Heart left ventricle (tissue), 13 donors: ENCODE measurements at regions not wholly inside any gene's neighbourhood (a gene's known extent, or its start where the extent isn't known, plus 50 kb on each side); places are given as distances from the start of the nearest gene placed in this dataset.

Experiments used
- POLR2A ChIP-seq, 2 donors: fragments of 450-650 bp; IDR thresholded peaks; one replicate each; pipeline ENCODE4 v1.6.1; 2017; ENCODE audit warnings: antibody characterized with exemption in 2 of 2, mild to moderate bottlenecking in 2 of 2, moderate library complexity in 2 of 2
- TF ChIP-seq, protein P1 (sequence below), 12 donors: fragments of 200-600 bp; sonication (generic) in 4 of 12; IDR thresholded peaks; one replicate each; pipeline versions ENCODE4 v1.5.0 to v1.8.0; 2018 to 2022; ENCODE audit warnings: antibody characterized with exemption in 12 of 12, mild to moderate bottlenecking in 5 of 12
- donor health status: ischemic (EF 13 %, LVEDD 7.1; RV severe dilation, severe dysfunction).
- donor health status: DM: no; HTN: yes; CAD: no.
- donor health status: DM: no; HTN: no; CAD: no.
- donor health status: ischemic (EF 25% LVEDD 6.9; RV normal size, moderate dysfunction).
- donor health status: ischemic (EF 25% LVEDD 5.7; RV mildly dilated, moderate dysfunction).
- donor health status: ischemic (EF 35%, LVEDD 5.7; RV mildly dilated, moderate dysfunction).
- donor health status: nonischemic (EF 11% LVEDD 7.7; RV severe dilation, severe dysfunction).
- donor health status: DM: yes; HTN: yes; CAD: no.
- donor health status: PGD.
- donor health status: ischemic (EF 29% LVEDD 5.4; RV normal size, mild dysfunction).
- donor health status: nonischemic (EF 23%, LVEDD 6.1; RV moderate dilation, normal function).

DNA sequence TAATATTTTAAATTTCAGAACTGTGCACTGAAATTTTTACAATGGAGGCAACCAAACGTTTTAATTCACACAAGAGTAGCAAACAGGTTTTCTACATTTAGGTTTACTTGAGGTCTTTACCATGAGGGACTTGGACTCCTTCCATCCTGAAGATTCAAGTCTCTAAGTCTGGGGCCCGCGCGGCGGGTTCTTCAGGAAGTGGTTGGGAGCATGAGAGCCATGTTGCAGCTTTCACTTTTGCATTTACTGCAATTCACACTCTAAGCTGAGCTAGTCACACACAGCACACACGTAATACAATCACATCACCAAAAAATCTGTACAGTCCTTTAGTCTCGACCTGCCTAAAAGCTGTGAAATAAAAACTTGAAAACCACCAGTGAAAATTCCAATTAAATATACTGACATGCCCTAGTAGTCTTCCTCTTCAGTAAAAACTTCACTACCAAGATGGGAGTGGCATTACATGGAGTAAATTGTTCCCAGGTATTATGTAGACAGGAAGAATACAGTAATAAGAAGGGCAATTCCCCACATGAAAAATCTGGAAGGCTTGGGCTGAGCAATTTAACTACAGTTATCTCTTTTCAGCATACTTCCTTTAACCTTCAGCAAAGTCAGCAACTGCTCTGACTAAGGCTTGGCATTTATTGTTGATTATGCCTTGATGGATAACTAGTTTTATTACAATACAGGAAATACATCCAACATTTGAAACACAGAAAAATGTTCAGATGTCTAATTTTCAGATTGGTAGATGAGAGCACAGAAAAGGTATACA lies 571.1 kb upstream of the DIPK2B start:
- TF ChIP-seq, protein P1, sequence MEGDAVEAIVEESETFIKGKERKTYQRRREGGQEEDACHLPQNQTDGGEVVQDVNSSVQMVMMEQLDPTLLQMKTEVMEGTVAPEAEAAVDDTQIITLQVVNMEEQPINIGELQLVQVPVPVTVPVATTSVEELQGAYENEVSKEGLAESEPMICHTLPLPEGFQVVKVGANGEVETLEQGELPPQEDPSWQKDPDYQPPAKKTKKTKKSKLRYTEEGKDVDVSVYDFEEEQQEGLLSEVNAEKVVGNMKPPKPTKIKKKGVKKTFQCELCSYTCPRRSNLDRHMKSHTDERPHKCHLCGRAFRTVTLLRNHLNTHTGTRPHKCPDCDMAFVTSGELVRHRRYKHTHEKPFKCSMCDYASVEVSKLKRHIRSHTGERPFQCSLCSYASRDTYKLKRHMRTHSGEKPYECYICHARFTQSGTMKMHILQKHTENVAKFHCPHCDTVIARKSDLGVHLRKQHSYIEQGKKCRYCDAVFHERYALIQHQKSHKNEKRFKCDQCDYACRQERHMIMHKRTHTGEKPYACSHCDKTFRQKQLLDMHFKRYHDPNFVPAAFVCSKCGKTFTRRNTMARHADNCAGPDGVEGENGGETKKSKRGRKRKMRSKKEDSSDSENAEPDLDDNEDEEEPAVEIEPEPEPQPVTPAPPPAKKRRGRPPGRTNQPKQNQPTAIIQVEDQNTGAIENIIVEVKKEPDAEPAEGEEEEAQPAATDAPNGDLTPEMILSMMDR (IDR thresholded peaks at IDR 0.05) = no peak
- no peak for TF ChIP-seq POLR2A (IDR thresholded peaks at IDR 0.05)
